SK-N-MC (cell line): ENCODE measurements at regions not wholly inside any gene's neighbourhood (a gene's known extent, or its start where the extent isn't known, plus 50 kb on each side); places are given as distances from the start of the nearest gene placed in this dataset.

ENCODE experiments used
- EZH2 ChIP-seq: fragments of 200-600 bp; sonication (generic); IDR thresholded peaks from one replicate; pipeline ENCODE4 v1.6.1; 2017; ENCODE audit warnings: antibody characterized with exemption
- FOXP2 ChIP-seq: optimal IDR thresholded peaks from 2 replicates; pipeline ENCODE3; 2011; ENCODE audit warnings: mild to moderate bottlenecking, moderate library complexity; ENCODE audit not compliant: insufficient read depth; ENCODE audit errors: extremely low read length, control extremely low read depth
- POLR2AphosphoS5 ChIP-seq: IDR thresholded peaks from 2 replicates; pipeline ENCODE4 v1.6.1; 2012; ENCODE audit warnings: mild to moderate bottlenecking, low read depth, low read length, borderline replicate concordance

GRCh38 chr2:161017780-161018470 is 142.3 kb upstream of the TANK start:
- TF ChIP-seq POLR2AphosphoS5 (no peak), EZH2 (no peak), FOXP2 (no peak)
